ENCODE measurements at regions not wholly inside any gene's neighbourhood (a gene's known extent, or its start where the extent isn't known, plus 50 kb on each side); places are given as distances from the start of the nearest gene placed in this dataset.

DNA sequence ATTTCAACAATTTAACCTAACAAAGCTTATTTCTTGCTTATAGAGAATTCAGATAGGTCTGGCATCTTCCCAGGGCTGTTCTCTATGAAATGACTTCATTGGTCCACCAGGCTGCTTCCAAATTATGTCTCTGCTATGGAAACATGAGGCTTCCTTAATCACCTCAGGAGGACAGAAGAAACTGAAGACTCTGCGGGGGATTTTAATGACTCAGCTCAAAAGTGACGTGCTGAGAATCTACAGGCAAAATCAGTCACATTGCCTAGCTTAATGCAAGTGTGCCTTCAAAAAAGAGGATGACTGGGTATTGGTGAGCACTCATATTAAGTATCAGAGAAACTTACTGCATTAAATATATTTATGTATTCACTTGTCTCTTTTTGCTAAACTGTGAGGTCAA is 315.5 kb upstream of the RGMB start:
- 73% methylated on average over 2 of the region's 2 CpGs for WGBS
- no peaks in the 10 kb centered on the region for H3K36me3 ChIP-seq (ENCODE audit: insufficient read depth)
- DNase-seq (ENCODE audit: extremely low spot score), result no peak
- no peak overlapping the region for H3K4me3 ChIP-seq (ENCODE audit: low read depth, low read length)
- no peak overlapping the region for H3K27ac ChIP-seq (ENCODE audit: low read depth)
- no peaks in the 10 kb centered on the region for H3K4me1 ChIP-seq (ENCODE audit: insufficient read depth)

DNA sequence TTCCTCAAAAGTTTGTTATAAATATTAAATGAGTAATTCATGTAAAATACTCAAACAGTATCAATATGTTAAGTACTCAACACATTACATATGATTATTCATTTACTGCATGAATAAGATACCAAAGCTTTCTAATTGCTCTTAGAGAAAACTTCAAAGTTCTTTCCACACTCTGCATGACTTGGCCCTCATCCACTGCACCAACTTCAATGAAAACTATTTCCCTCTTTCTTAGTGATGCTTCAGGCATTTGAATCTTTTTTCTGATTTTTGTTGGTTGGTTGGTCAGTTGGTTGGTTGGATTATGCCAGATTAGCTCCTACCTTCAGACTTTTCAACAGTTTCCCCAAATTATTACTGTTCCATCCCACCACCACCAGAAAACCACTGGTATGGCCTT is 314.7 kb upstream of the RGMB start:
- DNase-seq (ENCODE audit: extremely low spot score), result no peak
- no peak overlapping the region for H3K27ac ChIP-seq (ENCODE audit: low read depth)
- no peaks in the 10 kb centered on the region for H3K4me1 ChIP-seq (ENCODE audit: insufficient read depth)
- H3K36me3 ChIP-seq (ENCODE audit: insufficient read depth), result no peaks in the 10 kb centered on the region
- H3K4me3 ChIP-seq (ENCODE audit: low read depth, low read length), result no peak overlapping the region

DNA sequence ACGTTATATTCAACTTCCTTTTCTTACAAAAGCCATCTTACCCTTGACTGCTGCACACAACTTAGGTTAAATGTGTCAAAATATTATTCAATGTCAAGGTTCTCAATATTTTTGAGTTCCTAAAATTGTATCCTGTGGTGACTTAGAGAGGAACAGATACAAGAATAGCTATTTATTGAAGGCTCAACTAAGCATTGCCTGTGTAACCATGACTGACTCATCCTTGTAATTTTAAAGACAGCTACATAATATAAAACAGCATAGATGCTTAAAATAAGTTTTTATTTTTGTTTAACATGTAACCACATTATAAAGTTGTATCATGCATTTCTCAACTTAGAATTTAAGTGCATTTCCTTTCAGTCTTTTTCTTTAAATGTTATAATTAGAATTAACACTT is 312.9 kb upstream of the RGMB start:
- no peaks in the 10 kb centered on the region for H3K36me3 ChIP-seq (ENCODE audit: insufficient read depth)
- no peak overlapping the region for H3K4me3 ChIP-seq (ENCODE audit: low read depth, low read length)
- no peaks in the 10 kb centered on the region for H3K4me1 ChIP-seq (ENCODE audit: insufficient read depth)
- no peak for DNase-seq (ENCODE audit: extremely low spot score)
- H3K27ac ChIP-seq (ENCODE audit: low read depth), result no peak overlapping the region
- WGBS, result 82% methylated on average over 1 of the region's 1 CpG

DNA sequence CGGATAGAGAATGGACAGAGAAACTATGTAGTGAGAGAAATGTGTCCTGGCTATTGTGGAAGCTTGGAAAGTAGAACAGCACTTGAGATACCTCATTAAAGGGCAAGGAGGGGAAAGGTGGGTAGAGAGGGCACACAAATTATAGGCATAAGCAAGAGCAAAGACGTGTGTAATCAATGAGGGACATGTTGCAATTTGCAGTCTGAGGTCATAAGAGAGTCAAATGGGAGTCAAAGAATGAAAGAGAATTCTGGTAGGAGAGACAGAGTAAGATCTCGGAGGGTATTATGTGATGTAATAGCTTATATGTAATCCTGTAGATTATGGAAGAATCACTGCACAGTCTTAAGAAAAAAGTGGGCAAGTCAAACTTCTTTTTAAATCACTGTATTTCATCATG is 312.0 kb upstream of the RGMB start:
- 81% methylated on average over 3 of the region's 3 CpGs for WGBS
- Histone ChIP-seq H3K27ac (ENCODE audit: low read depth) (no peak overlapping the region), H3K36me3 (ENCODE audit: insufficient read depth) (no peaks in the 10 kb centered on the region), H3K4me1 (ENCODE audit: insufficient read depth) (no peaks in the 10 kb centered on the region), H3K4me3 (ENCODE audit: low read depth, low read length) (no peak overlapping the region)
- DNase-seq (ENCODE audit: extremely low spot score), result no peak

DNA sequence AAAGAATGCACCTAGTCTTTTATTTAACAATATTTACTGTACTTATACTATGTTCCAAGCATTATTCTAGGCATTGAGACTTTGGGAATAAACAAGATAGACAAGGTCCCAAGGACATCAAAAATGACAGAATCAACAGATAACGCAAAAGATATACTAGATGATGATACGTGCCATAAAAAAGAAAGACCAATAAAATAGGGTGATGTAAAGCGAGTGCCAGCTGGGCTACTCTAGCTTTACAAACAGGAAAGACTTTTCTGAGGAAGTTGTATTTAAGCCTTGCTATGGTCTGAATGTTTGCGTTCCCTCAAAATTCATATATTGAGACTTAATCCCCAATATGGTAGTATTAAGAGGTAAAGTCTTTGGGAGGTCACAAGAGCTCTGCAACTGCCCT is 310.2 kb upstream of the RGMB start:
- WGBS, result 68% methylated on average over 4 of the region's 4 CpGs
- no peak for DNase-seq (ENCODE audit: extremely low spot score)
- H3K36me3 ChIP-seq (ENCODE audit: insufficient read depth), result no peaks in the 10 kb centered on the region
- no peaks in the 10 kb centered on the region for H3K4me1 ChIP-seq (ENCODE audit: insufficient read depth)
- no peak overlapping the region for H3K27ac ChIP-seq (ENCODE audit: low read depth)
- H3K4me3 ChIP-seq (ENCODE audit: low read depth, low read length), result no peak overlapping the region

DNA sequence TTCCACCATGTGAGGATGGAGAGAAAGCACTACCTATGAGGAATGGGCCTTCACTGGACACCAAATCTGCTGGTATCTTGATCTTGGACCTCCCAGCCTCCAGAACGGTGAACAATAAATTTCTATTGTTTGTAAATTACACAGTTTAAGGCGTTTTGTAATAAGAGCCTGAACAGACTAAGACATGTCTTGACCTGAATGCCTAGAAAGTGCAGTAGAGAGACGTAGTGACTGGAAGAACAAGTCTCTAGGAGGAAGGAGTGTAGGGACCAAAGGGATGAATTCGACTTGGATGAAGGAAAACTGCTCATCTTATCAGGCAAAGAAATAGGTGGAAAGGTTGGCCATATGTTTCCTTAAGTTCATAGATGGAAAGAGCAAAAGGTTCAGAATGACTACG is 309.8 kb upstream of the RGMB start:
- H3K4me1 ChIP-seq (ENCODE audit: insufficient read depth), result no peaks in the 10 kb centered on the region
- no peak overlapping the region for H3K4me3 ChIP-seq (ENCODE audit: low read depth, low read length)
- no peak for DNase-seq (ENCODE audit: extremely low spot score)
- no peaks in the 10 kb centered on the region for H3K36me3 ChIP-seq (ENCODE audit: insufficient read depth)
- 64% methylated on average over 5 of the region's 5 CpGs for WGBS
- no peak overlapping the region for H3K27ac ChIP-seq (ENCODE audit: low read depth)

DNA sequence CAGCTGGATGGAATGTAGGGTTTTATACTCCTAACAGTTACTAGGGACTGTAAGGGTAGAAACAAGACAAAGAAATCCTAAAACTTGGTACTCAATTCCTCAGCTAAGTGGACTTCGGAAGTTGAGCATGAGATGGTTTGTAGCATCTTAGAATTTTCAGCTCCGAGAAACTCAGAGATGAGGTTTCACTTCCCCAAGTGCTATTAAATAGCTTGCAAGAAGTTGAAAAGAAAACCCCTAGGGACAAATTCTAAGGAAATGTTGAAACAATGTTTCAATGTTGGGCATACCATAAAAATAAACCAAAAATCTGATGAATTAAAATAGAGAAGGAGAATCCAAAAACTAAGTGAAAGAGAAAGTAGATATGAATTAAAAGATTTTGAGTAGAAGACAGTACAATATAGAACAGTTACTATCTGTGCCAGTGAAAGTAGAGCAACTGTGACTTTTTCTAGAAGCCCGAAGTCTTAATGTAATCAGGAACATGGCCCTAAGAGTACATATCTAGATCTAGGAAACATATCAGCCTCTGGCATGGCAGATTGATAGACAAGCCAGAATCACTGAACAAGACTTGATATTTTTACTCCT is 308.6 kb upstream of the RGMB start:
- Histone ChIP-seq H3K27ac (ENCODE audit: low read depth) (no peak overlapping the region), H3K36me3 (ENCODE audit: insufficient read depth) (no peaks in the 10 kb centered on the region), H3K4me3 (ENCODE audit: low read depth, low read length) (no peak overlapping the region), H3K4me1 (ENCODE audit: insufficient read depth) (no peaks in the 10 kb centered on the region)
- DNase-seq (ENCODE audit: extremely low spot score), result no peak
- 89% methylated on average over 3 of the region's 3 CpGs for WGBS

DNA sequence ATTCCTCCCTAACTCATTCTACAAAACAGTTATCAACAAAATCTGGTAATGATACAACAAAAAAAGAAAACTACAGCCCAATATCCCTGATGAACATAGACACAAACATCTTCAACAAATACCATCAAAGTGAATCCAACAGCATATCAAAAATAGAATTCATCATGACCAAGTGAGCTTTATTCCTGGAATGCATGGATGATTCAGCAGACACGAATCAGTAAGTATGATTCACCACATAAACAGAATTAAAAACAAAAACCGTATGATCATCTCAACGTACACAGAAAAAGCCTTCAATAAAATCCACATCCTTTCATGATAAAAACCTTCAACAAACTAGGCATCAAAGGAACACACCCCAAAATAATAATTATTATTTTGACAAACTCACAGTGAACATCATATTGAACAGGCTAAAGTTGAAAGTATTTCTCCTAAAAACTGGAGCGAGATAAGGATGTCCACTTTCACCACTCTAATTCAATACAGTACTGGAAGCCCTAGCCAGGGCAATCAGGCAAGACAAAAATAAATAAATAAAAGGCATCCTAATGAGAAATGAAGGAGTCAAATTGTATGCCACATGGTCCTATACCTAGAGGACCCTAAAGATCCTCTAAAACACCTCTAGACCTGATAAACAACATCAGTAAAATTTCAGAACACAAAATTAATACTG is 305.1 kb upstream of the RGMB start:
- no peaks in the 10 kb centered on the region for H3K36me3 ChIP-seq (ENCODE audit: insufficient read depth)
- no peak for DNase-seq (ENCODE audit: extremely low spot score)
- H3K27ac ChIP-seq (ENCODE audit: low read depth), result peak overlapping the region; percentile 23
- 44% methylated on average over 4 of the region's 4 CpGs for WGBS
- H3K4me3 ChIP-seq (ENCODE audit: low read depth, low read length), result no peak overlapping the region
- no peaks in the 10 kb centered on the region for H3K4me1 ChIP-seq (ENCODE audit: insufficient read depth)

DNA sequence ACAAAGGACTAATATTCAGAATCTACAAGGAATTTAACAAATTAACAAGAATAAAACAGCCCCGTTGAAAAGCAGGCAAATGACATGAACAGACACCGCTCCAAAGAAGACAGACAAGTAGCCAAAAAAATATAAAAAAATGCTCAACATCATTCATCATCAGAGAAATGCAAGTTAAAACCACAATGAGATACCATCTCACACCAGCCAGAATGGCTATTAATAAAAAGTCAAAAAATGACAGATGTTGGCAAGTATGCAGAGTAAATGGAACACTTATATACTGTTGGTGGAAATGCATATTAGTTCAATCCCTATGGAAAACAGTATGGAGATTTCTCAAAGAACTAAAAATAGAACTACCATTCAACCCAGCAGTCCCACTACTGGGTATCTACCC is 302.7 kb upstream of the RGMB start:
- Histone ChIP-seq H3K36me3 (ENCODE audit: insufficient read depth) (no peaks in the 10 kb centered on the region), H3K4me1 (ENCODE audit: insufficient read depth) (no peaks in the 10 kb centered on the region), H3K4me3 (ENCODE audit: low read depth, low read length) (no peak overlapping the region), H3K27ac (ENCODE audit: low read depth) (no peak overlapping the region)
- 96% methylated on average over 2 of the region's 2 CpGs for WGBS
- DNase-seq (ENCODE audit: extremely low spot score), result no peak

DNA sequence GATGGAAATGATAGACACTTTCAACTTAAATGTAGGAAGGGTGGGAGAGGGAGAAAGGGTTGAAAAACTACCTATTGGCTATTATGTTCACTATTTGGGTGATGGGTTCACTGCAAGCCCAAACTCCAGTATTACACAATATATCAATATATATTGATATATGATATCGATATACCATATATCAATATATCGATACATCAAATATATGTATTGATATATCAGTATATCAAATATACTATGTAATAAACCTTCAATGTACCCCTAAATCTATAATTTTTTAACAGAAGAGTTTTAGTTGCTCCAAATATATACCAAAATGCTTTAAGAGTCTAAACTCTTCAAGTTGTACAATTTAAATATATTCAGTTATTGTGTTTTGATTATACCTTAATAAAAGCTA is 302.0 kb upstream of the RGMB start:
- H3K4me3 ChIP-seq (ENCODE audit: low read depth, low read length), result no peak overlapping the region
- 100% methylated on average over 2 of the region's 2 CpGs for WGBS
- no peak for DNase-seq (ENCODE audit: extremely low spot score)

DNA sequence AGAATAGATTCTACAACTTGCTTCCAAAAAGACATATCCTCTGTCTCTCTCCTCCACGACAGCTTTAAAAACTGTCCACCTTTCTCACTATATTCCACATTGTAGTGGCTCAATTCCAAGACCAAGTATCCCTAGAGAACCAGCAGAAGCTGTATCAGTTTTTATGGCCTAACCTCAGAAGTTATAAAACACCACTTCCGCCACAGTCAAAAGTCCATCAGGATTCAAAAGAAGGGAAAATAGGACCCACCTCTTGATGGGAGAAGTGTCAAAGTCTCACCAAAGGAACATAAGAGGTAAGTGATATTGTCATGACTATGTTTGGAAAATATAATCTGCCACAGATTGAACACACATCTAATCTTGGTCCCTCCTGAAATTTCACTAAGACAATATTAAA is 299.2 kb upstream of the RGMB start:
- DNase-seq (ENCODE audit: extremely low spot score), result no peak
- H3K27ac ChIP-seq (ENCODE audit: low read depth), result peak overlapping the region; percentile 23
- no peaks in the 10 kb centered on the region for H3K4me1 ChIP-seq (ENCODE audit: insufficient read depth)
- WGBS, result 84% methylated on average over 2 of the region's 2 CpGs
- no peak overlapping the region for H3K4me3 ChIP-seq (ENCODE audit: low read depth, low read length)
- H3K36me3 ChIP-seq (ENCODE audit: insufficient read depth), result no peaks in the 10 kb centered on the region

More for the DNA sequence above, 302.0 kb upstream of the RGMB start:
- H3K36me3 ChIP-seq (ENCODE audit: insufficient read depth), result no peaks in the 10 kb centered on the region
- no peaks in the 10 kb centered on the region for H3K4me1 ChIP-seq (ENCODE audit: insufficient read depth)
- H3K27ac ChIP-seq (ENCODE audit: low read depth), result no peak overlapping the region

DNA sequence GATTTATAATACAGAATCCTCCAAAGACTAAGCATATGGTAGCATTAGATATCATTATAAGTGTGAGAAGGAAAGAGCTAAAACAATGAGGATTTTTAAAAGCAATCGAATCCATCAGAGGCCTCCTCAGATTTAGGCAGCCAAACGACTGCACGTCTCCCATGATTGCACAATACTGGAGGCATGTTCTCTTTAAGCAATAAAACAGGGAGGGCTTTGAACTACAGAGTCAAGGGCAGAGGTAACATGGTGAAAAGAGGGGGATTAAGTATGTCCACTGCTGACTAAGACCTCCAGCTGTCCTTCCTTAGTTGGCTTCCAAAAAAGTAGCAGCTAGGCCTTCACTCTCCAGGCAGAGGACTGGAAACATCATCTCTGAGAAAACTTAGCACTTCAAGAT is 298.7 kb upstream of the RGMB start:
- Histone ChIP-seq H3K4me3 (ENCODE audit: low read depth, low read length) (no peak overlapping the region), H3K36me3 (ENCODE audit: insufficient read depth) (no peaks in the 10 kb centered on the region), H3K27ac (ENCODE audit: low read depth) (no peak overlapping the region), H3K4me1 (ENCODE audit: insufficient read depth) (no peaks in the 10 kb centered on the region)
- 53% methylated on average over 3 of the region's 3 CpGs for WGBS
- DNase-seq (ENCODE audit: extremely low spot score), result no peak

DNA sequence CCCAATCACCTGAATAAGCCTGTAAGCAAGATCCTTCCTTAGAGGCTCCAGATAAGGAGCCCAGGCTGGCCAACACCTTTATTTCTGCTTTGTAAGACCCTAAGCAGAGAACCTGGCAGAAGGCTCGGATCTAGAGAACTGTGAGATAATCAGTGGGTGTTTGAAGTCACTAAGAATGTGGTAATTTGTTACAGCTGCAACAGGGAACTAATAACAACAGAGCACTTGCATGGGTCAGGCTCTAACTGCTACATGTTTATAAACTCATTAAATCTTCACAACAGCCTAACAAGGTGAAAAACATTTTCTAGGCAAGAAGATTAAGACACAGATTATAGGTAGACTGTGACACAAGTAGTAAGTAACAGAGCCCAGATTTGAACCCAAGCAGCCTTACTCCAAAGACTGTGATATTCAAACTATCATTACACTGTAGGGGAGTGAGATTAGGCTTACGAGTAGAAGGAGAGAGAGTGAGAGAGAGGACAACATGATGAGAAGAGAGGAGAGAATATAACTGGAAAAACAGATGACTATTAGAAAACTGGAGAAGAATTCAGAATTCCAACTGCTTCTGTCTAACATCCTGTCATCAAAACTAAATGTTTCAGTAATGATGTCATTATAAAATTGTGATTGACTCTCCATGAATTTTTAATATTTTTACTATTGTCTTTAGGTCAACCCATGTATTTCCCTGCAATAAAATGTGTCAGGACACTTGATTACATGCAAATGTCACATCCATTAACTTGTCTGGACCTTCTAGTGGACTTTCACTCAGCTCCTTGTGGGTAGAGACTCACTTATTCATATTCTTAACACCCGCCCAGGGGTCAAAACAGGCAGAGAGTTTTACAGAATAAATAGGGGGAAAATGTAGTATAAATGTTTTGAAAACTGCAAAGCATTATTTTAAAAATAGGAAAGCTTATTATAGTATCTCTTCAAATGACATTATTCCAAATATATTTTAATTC is 290.9 kb upstream of the RGMB start:
- no peak overlapping the region for H3K27ac ChIP-seq (ENCODE audit: low read depth)
- H3K4me3 ChIP-seq (ENCODE audit: low read depth, low read length), result no peak overlapping the region
- DNase-seq (ENCODE audit: extremely low spot score), result no peak
- 68% methylated on average over 3 of the region's 3 CpGs for WGBS
- no peaks in the 10 kb centered on the region for H3K36me3 ChIP-seq (ENCODE audit: insufficient read depth)
- no peaks in the 10 kb centered on the region for H3K4me1 ChIP-seq (ENCODE audit: insufficient read depth)

DNA sequence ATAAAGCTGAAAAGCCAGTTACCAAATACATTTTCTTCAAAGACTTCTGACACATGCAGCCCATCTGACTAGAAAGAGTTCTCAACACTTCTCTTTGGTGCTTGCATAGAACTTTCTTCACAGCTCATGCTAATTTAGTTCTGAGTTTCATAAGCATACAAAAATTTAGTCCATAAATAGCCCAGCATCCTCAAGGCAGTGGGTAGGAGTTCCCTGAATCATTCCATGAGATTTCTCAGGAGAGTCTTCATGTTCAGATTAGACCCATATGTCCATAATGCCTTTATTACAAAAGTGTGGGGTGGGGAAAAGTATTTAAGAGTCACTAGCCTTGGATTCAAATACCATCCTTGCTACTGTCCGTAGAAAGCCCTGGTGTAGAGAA is 290.2 kb upstream of the RGMB start:
- no peaks in the 10 kb centered on the region for H3K4me1 ChIP-seq (ENCODE audit: insufficient read depth)
- no peak overlapping the region for H3K27ac ChIP-seq (ENCODE audit: low read depth)
- no peak overlapping the region for H3K4me3 ChIP-seq (ENCODE audit: low read depth, low read length)
- peak; percentile 7 for DNase-seq (ENCODE audit: extremely low spot score)
- WGBS, result 31% methylated on average over 1 of the region's 1 CpG
- no peaks in the 10 kb centered on the region for H3K36me3 ChIP-seq (ENCODE audit: insufficient read depth)
